ENCODE measurements at regions not wholly inside any gene's neighbourhood (a gene's known extent, or its start where the extent isn't known, plus 50 kb on each side); places are given as distances from the start of the nearest gene placed in this dataset.

GRCh38 chr2:15825276-15825980, 114.9 kb upstream of the MYCN start:
- DNase-seq (ENCODE audit: low spot score): no peak
- ATAC-seq (ENCODE audit: low FRiP score): no peak

GRCh38 chr2:15826273-15826717, 114.1 kb upstream of the MYCN start:
- ATAC-seq (ENCODE audit: low FRiP score) (no peak), DNase-seq (ENCODE audit: low spot score) (no peak)
- TF ChIP-seq CTCF (IDR thresholded peaks at IDR 0.05): no peak

More at GRCh38 chr2:15825276-15825980, 114.9 kb upstream of the MYCN start:
- TF ChIP-seq CTCF (IDR thresholded peaks at IDR 0.05): no peak

- no peak for TF ChIP-seq CTCF (IDR thresholded peaks at IDR 0.05)
- ATAC-seq (ENCODE audit: low FRiP score): no peak
- no peak for DNase-seq (ENCODE audit: low spot score)
These were observed 113.3 kb upstream of the MYCN start for GRCh38 chr2:15827001-15827400.

- no peak for TF ChIP-seq CTCF (IDR thresholded peaks at IDR 0.05)
- ATAC-seq (ENCODE audit: low FRiP score) (no peak), DNase-seq (ENCODE audit: low spot score) (no peak)
These were observed 111.8 kb upstream of the MYCN start for GRCh38 chr2:15828576-15828975.

- no peak for TF ChIP-seq CTCF (IDR thresholded peaks at IDR 0.05)
- no peak for DNase-seq (ENCODE audit: low spot score)
- no peak for ATAC-seq (ENCODE audit: low FRiP score)
These were observed 111.1 kb upstream of the MYCN start for GRCh38 chr2:15829091-15829801.

- DNase-seq (ENCODE audit: low spot score) (no peak), ATAC-seq (ENCODE audit: low FRiP score) (no peak)
- no peak for TF ChIP-seq CTCF (IDR thresholded peaks at IDR 0.05)
These were observed 110.4 kb upstream of the MYCN start for GRCh38 chr2:15829985-15830384.
